Neural cell (in vitro differentiated cells): ENCODE measurements at regions not wholly inside any gene's neighbourhood (a gene's known extent, or its start where the extent isn't known, plus 50 kb on each side); places are given as distances from the start of the nearest gene placed in this dataset.

Source experiments
- H2AFZ ChIP-seq: fragments of 200-600, 300-800 bp; sonication (generic), shearing (Covaris generic); 2 replicates; pipeline ENCODE4 v1.6.0; 2014; ENCODE audit warnings: low read depth, mild to moderate bottlenecking, antibody characterized with exemption, low read length, moderate library complexity
- H3F3A ChIP-seq: fragments of 200-600 bp; shearing (Covaris generic); 2 replicates; pipeline ENCODE4 v1.6.1; 2016; ENCODE audit warnings: mild to moderate bottlenecking, moderate library complexity, mixed read lengths, antibody characterized with exemption, low read length; ENCODE audit not compliant: insufficient read depth, poor library complexity, severe bottlenecking
- H3K27ac ChIP-seq: fragments of 200-600, 300-800 bp; sonication (generic), shearing (Covaris generic); 2 replicates; pipeline ENCODE4 v1.5.1; 2014; ENCODE audit warnings: mild to moderate bottlenecking, low read length, moderate library complexity
- H3K27me3 ChIP-seq: fragments of 300-800, 200-600 bp; sonication (generic), shearing (Covaris generic); 2 replicates; pipeline ENCODE4 v1.6.0; 2014; ENCODE audit warnings: mild to moderate bottlenecking, low read depth, low read length, moderate library complexity; ENCODE audit not compliant: insufficient read depth
- H3K36me3 ChIP-seq: fragments of 300-800, 200-600 bp; sonication (generic), shearing (Covaris generic); 2 replicates; pipeline ENCODE4 v1.5.1; 2014; ENCODE audit warnings: mild to moderate bottlenecking, antibody characterized with exemption, low read length, moderate library complexity; ENCODE audit not compliant: insufficient read depth
- H3K4me2 ChIP-seq: fragments of 300-800, 200-600 bp; sonication (generic), shearing (Covaris generic); 2 replicates; pipeline ENCODE4 v1.6.0; 2014; ENCODE audit warnings: mild to moderate bottlenecking, low read length
- H3K4me3 ChIP-seq: fragments of 300-800, 200-600 bp; sonication (generic), shearing (Covaris generic); 2 replicates; pipeline ENCODE4 v1.5.1; 2014; ENCODE audit warnings: mild to moderate bottlenecking, low read length, moderate library complexity
- H3K79me2 ChIP-seq: fragments of 200-600 bp; shearing (Covaris generic); replicated peaks from 2 replicates; pipeline ENCODE4 v1.6.0; 2014; ENCODE audit warnings: mild to moderate bottlenecking, low read length, moderate library complexity; ENCODE audit not compliant: insufficient read depth
- H3K9ac ChIP-seq: fragments of 300-800, 200-600 bp; sonication (generic), shearing (Covaris generic); 2 replicates; pipeline ENCODE4 v1.6.1; 2016; ENCODE audit warnings: mild to moderate bottlenecking, low read length, mixed read lengths
- H3K9me2 ChIP-seq: fragments of 200-600 bp; shearing (Covaris generic); 2 replicates; pipeline ENCODE4 v1.6.1; 2016; ENCODE audit warnings: mild to moderate bottlenecking, low read length, mixed read lengths; ENCODE audit not compliant: insufficient read depth
- H3K9me3 ChIP-seq: fragments of 200-600, 300-800 bp; sonication (generic), shearing (Covaris generic); 2 replicates; pipeline ENCODE4 v1.6.1; 2016; ENCODE audit warnings: mild to moderate bottlenecking, mixed run types, low read length, moderate library complexity, mixed read lengths
- H4K20me1 ChIP-seq: fragments of 200-600 bp; shearing (Covaris generic); 2 replicates; pipeline ENCODE4 v1.6.1; 2016; ENCODE audit warnings: mild to moderate bottlenecking, mixed run types; ENCODE audit not compliant: insufficient read depth
- EP300 ChIP-seq: fragments of 450-650 bp; conservative IDR thresholded peaks from 2 replicates; pipeline ENCODE4 v1.6.1; 2014; ENCODE audit warnings: antibody characterized with exemption, mild to moderate bottlenecking, moderate library complexity; ENCODE audit not compliant: poor library complexity, severe bottlenecking
- EZH2 ChIP-seq: fragments of 200-600, 300-800 bp; shearing (Covaris generic), sonication (generic); IDR thresholded peaks from 2 replicates; pipeline ENCODE4 v1.6.1; 2014; ENCODE audit warnings: antibody characterized with exemption, low read length, borderline replicate concordance, mild to moderate bottlenecking; ENCODE audit not compliant: insufficient read depth, poor library complexity, severe bottlenecking
- MXI1 ChIP-seq: fragments of 450-650 bp; conservative IDR thresholded peaks from 2 replicates; pipeline ENCODE4 v1.6.1; 2014; ENCODE audit warnings: antibody characterized with exemption, mild to moderate bottlenecking; ENCODE audit not compliant: poor library complexity, severe bottlenecking
- POLR2AphosphoS5 ChIP-seq: IDR thresholded peaks from 2 replicates; pipeline ENCODE4 v1.6.1; 2012
- RAD21 ChIP-seq: fragments of 450-650 bp; conservative IDR thresholded peaks from 2 replicates; pipeline ENCODE4 v1.6.1; 2014; ENCODE audit warnings: antibody characterized with exemption, mild to moderate bottlenecking, moderate library complexity
- SMC3 ChIP-seq: fragments of 450-650 bp; conservative IDR thresholded peaks from 2 replicates; pipeline ENCODE4 v1.6.1; 2014; ENCODE audit warnings: antibody characterized with exemption, mild to moderate bottlenecking, moderate library complexity; ENCODE audit not compliant: poor library complexity
- TAF1 ChIP-seq: IDR thresholded peaks from 2 replicates; pipeline ENCODE4 v1.6.1; 2012; ENCODE audit warnings: low read depth
- TF ChIP-seq, protein P1 (sequence below): fragments of 450-650 bp; IDR thresholded peaks from 2 replicates; pipeline ENCODE4 v1.5.1; 2014; ENCODE audit warnings: antibody characterized with exemption, mild to moderate bottlenecking, moderate library complexity; ENCODE audit not compliant: poor library complexity, severe bottlenecking
- TF ChIP-seq, protein P2 (sequence below): IDR thresholded peaks from 2 replicates; pipeline ENCODE4 v1.6.1; 2012; ENCODE audit warnings: borderline replicate concordance

DNA sequence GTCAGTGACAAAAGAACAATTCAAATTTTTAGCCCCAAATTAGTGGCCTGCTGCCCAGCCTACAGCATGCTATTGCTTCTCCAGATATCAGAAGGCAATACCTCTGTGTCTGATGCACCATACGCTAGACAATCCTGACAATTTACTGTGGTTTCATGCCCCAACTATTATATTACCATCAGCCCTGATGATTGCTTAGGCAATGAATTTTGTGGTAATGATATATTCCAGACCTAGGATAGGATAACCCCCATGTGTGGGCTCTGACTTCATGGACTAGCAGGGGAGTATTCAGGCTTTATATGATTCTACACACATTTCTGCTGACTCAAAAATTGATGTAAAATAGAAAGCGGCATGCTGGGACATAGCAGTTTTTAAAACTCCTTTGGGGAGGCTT is 168.7 kb upstream of the FST start:
- H3K27ac ChIP-seq = no peak overlapping the region
- H3K36me3 ChIP-seq = no peaks in the 10 kb centered on the region
- H3K4me2 ChIP-seq = no peak overlapping the region
- no peaks in the 10 kb centered on the region for H4K20me1 ChIP-seq
- no peak overlapping the region for H2AFZ ChIP-seq
- no peak overlapping the region for H3K4me3 ChIP-seq
- H3K9me2 ChIP-seq = no peaks in the 10 kb centered on the region
- no peak overlapping the region for H3K9ac ChIP-seq
- no peaks in the 10 kb centered on the region for H3K9me3 ChIP-seq
- H3K27me3 ChIP-seq = no peaks in the 10 kb centered on the region
- H3K79me2 ChIP-seq = no peaks in the 10 kb centered on the region
- H3F3A ChIP-seq = no peaks in the 10 kb centered on the region
- TF ChIP-seq, protein P1, sequence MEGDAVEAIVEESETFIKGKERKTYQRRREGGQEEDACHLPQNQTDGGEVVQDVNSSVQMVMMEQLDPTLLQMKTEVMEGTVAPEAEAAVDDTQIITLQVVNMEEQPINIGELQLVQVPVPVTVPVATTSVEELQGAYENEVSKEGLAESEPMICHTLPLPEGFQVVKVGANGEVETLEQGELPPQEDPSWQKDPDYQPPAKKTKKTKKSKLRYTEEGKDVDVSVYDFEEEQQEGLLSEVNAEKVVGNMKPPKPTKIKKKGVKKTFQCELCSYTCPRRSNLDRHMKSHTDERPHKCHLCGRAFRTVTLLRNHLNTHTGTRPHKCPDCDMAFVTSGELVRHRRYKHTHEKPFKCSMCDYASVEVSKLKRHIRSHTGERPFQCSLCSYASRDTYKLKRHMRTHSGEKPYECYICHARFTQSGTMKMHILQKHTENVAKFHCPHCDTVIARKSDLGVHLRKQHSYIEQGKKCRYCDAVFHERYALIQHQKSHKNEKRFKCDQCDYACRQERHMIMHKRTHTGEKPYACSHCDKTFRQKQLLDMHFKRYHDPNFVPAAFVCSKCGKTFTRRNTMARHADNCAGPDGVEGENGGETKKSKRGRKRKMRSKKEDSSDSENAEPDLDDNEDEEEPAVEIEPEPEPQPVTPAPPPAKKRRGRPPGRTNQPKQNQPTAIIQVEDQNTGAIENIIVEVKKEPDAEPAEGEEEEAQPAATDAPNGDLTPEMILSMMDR = no peak
- TF ChIP-seq EP300 = no peak
- TF ChIP-seq TAF1 = no peak
- TF ChIP-seq SMC3 = no peak
- TF ChIP-seq EZH2 = no peak
- TF ChIP-seq, protein P2, sequence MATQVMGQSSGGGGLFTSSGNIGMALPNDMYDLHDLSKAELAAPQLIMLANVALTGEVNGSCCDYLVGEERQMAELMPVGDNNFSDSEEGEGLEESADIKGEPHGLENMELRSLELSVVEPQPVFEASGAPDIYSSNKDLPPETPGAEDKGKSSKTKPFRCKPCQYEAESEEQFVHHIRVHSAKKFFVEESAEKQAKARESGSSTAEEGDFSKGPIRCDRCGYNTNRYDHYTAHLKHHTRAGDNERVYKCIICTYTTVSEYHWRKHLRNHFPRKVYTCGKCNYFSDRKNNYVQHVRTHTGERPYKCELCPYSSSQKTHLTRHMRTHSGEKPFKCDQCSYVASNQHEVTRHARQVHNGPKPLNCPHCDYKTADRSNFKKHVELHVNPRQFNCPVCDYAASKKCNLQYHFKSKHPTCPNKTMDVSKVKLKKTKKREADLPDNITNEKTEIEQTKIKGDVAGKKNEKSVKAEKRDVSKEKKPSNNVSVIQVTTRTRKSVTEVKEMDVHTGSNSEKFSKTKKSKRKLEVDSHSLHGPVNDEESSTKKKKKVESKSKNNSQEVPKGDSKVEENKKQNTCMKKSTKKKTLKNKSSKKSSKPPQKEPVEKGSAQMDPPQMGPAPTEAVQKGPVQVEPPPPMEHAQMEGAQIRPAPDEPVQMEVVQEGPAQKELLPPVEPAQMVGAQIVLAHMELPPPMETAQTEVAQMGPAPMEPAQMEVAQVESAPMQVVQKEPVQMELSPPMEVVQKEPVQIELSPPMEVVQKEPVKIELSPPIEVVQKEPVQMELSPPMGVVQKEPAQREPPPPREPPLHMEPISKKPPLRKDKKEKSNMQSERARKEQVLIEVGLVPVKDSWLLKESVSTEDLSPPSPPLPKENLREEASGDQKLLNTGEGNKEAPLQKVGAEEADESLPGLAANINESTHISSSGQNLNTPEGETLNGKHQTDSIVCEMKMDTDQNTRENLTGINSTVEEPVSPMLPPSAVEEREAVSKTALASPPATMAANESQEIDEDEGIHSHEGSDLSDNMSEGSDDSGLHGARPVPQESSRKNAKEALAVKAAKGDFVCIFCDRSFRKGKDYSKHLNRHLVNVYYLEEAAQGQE = no peak
- no peak for TF ChIP-seq RAD21
- no peak for TF ChIP-seq MXI1
- TF ChIP-seq POLR2AphosphoS5 = no peak

DNA sequence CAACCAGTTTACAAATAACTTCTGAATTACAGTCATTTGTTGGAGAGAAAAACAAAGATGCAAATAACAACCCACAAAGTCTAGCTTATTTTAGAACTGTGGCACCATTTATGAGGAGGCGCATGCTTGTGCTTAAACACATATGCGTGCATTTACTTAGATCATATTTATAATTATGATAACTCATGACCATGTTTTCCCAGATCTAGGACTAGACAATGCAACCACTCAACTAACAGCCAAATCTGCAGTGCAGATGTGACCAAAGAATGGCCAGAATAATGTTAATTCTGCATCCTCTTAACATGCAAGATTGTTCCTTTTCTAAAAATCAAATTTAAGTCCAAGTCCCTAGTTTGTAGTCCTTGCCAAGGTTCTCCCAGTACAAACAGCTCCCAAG is 167.3 kb upstream of the FST start:
- no peak overlapping the region for H3K27ac ChIP-seq
- H2AFZ ChIP-seq = no peak overlapping the region

More for the DNA sequence above, 167.3 kb upstream of the FST start:
- Histone ChIP-seq H3K27me3 (no peaks in the 10 kb centered on the region), H3K79me2 (no peaks in the 10 kb centered on the region), H3F3A (no peaks in the 10 kb centered on the region), H3K9me3 (no peaks in the 10 kb centered on the region), H3K9ac (no peak overlapping the region), H3K9me2 (no peaks in the 10 kb centered on the region), H3K4me2 (no peak overlapping the region), H3K36me3 (no peaks in the 10 kb centered on the region), H4K20me1 (no peaks in the 10 kb centered on the region), H3K4me3 (no peak overlapping the region)
- TF ChIP-seq TAF1 (no peak), SMC3 (no peak), RAD21 (no peak), EP300 (no peak), POLR2AphosphoS5 (no peak), MXI1 (no peak), EZH2 (no peak)
- TF ChIP-seq, protein P2 = no peak
- TF ChIP-seq, protein P1 = no peak
